Hematopoietic multipotent progenitor cell treated with erythropoietin and hydrocortisone succinate and interleukin-3 and kit ligand, for 6 days (in vitro differentiated cells): ENCODE measurements at regions not wholly inside any gene's neighbourhood (a gene's known extent, or its start where the extent isn't known, plus 50 kb on each side); places are given as distances from the start of the nearest gene placed in this dataset.

Source experiments
- DNase-seq: peaks from one replicate; pipeline ENCODE4 v3.0.0-alpha.2; 2015

DNA sequence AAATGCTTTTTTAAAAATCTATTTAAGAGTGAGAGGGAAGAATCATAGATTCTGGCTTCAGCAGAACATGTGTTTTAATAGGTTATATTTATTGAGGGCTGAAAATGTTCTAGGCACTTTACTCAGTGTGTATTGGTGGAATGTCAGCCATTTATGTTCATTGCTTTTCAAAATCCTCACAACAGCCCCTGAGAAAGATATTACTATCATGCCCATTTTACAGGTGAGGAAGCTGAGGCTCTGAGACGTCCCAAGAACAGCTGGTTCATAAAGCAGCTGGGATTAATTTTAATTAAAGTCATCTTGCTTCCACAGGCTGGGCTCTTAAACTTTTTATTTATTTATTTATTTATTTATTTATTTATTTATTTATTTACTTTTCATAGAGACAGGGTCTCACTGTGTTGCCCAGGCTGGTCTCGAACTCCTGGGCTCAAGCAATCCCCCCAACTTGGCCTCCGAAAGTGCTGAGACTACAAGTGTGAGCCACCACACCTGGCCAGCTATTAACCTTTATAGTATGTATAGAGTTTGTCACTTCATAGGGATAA is 364.6 kb downstream of the SHQ1 start:
- no peak for DNase-seq

DNA sequence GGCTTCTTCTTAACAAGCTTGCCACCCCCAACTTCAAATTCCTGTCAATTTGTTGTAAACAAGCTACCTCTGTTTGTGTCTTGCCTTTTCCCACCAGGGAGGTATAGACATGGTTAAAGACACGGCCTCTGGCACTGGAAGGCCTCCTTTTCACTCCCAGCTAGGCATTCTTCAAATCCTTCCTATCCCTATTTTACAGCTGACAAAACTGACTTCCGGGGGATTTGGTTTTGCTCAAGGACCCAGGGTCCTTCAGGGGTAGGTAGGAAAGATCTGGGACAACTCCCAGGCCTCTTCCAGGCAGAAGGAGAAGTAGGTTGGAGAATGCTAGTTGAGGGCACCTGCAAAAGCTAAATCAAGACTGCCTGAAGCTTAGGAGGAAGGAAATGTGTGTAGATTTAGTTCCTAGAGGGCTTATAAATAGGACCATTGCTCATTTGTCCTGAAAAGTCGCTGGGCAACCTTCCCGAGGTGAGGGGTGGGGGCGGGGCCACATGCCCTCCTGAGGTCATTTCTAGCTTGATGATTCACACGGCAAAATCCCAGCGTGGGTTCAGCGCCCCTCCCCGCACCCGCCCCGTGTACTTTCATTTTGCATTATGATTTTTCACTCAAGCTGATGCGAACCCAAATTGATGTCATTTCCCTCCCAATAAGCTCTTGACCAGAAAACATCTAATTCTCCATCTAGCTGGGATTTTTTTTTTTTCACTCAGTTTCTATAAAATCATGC is 365.5 kb downstream of the SHQ1 start:
- DNase-seq, result peak; percentile 67

DNA sequence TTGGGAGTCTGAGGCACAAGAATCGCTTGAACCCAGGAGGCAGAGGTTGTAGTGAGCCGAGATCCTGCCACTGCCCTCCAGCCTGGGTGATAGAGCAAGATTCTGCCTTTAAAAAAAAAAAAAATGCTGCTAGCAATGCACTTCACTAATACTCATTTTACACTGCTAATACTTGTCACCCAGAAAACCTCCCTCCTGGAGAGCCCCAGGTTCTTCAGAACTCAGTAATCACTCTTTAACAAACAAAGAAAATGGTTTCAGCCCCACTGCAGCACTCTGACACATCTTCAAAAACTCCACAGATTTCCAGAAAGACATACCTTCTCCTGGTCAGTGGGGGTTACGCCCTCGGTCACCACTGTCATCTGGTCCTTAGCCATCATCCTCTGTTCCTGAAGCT is 366.7 kb downstream of the SHQ1 start:
- no peak for DNase-seq

DNA sequence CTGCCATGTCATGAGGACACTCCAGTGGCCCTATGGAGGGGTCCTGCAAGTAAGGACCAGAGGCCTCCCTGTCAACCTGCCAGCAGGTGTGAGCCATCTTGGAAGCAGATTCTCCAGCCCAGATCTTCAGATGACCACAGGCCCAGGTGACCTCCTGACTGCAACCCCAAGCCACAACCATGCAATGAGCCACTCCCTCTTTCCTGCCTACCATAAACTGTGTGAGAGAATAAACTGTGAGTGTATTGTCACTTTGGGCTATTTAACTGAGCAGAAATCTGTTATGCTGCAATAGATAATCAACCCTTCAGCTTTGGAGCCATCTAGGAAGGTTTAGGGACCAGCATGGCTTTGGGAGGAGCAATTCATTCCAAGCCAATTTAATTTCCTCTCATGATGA is 367.9 kb downstream of the SHQ1 start:
- DNase-seq, result no peak

DNA sequence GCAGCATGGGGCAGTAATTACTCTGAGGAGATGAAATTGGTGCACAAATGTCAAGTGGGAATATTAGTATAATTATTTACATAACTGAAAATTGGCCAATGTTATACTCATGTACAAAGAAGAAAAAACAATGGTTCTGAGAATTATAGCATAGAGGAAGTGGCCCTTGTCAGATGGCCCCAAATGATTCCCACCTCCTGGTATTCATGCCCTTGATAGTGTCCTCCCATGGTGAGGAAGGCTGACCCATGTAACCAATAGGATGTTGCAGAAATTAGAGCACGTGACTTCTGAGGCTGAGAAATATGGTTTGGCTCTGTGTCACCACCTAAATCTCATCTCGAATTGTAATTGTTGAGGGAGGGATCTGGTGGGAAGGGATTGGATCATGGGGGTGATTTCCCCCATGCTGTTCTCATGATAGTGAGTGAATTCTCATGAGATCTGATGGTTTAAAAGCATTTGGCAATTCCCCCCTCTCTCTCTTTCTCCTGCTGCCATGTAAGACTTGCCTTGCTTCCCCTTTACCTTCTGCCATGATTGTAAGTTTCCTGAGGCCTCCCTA is 368.5 kb downstream of the SHQ1 start:
- DNase-seq, result no peak

DNA sequence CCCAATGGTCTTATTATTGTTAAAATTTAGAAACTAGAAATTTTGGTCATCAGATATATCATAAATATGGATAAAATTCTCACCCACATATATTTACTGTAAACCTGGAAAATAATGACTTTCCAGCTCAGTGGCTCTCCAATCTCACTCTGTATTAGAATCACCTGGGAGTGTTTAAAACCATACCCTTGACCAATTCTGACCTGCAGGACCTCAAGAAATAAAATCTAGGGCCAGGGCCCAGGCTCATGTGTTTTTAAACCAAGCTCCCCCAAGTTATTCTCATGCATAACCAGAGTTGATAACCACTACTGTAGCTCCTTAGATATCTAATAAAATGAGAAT is 372.1 kb downstream of the SHQ1 start:
- DNase-seq, result no peak

DNA sequence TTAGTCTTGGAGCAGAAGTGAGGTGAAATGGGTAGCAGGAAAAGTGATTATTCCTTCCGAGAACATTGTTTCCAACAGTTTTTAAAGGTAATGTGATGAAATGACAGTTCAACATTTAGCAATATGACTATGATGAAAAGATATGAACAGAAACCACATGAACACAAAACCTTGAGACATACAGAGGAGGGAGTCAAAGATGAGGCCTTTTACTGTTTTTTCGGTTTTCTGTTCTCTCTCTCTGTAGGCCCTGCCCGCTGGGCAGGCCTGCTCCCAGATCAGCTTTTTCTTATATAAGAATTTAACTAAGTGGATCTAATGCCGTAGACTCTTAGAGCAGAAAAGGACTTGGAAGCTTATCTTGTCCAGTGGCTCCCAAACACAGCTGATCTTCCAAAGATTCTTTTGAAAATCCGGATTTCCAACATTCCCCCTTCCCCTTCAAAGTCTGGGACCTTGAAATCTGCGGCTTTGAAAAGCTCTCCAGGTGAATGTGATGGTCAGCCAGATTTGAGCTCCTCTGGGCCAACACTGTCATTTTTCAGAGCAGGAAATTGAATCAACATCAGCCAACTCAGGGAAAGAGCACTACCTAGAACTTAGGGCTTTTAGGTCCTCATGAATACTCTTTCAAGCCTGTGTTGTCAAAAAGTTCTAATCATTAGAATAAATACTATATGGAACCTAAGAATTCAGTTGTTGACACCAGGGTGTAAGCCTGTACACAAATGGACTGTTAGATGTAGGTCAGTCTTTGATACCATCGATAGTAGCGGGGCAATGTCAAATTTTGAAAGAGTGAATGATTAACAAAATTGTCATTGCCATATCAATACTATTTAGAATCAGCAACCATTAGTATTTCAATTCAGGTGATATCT is 372.7 kb downstream of the SHQ1 start:
- peak; percentile 72 for DNase-seq

DNA sequence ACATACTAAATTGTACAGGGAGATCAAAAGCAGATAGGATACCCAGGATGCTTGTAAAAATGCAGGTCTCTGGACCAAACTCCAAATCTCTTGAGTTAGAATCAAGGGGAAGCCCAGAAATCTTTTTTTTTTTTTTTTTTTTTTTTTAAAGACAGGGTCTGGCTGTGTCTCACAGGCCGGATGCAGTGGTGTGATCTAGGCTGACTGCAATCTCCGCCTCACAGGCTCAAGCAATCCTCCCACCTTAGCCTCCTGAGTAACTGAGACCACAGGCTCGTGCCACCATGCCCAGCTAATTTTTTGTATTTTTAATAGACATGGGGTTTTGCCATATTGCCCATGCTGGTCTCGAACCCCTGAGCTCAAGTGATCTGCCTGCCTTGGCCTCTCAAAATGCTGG is 373.5 kb downstream of the SHQ1 start:
- no peak for DNase-seq

DNA sequence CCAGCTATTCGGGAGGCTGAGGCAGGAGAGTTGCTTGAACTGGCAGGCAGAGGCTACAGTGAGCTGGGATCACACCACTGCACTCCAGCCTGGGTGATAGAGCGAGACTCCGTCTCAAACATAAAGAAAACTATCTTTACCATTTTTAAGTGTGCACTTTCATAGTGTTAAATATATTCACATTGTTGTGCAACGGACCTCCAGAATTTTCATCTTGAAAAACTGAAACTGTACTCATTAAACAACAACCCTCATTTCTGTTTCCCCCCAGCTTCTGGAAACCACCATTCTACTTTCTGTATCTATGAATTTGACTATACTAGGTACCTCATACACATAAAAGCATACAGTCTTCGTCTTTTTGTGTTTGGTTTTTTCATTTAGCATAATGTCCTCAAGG is 375.1 kb downstream of the SHQ1 start:
- DNase-seq, result no peak

DNA sequence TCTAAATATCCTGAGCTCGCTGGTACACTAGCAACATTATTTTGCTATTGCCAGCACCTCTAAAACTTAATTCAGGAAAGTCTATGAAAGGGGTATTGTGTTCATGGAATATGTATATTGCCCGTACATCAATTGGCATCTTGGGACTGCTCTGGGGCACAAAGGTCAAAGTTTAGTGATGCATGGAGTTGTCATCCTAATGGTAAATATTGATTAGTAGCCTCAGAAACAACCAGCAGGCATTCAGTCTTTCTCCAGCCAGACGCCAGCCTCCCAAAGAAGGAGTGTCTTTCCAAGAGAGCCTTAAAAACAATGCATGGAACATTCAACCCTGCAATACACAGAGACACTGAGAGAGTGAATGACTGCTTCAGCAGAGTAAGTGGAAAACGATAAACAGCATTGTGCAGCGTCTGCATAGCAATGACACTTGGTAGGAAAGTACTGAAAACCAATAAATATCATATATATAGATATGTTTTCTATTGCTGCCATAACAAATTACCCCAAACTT is 377.3 kb downstream of the SHQ1 start:
- DNase-seq, result no peak

DNA sequence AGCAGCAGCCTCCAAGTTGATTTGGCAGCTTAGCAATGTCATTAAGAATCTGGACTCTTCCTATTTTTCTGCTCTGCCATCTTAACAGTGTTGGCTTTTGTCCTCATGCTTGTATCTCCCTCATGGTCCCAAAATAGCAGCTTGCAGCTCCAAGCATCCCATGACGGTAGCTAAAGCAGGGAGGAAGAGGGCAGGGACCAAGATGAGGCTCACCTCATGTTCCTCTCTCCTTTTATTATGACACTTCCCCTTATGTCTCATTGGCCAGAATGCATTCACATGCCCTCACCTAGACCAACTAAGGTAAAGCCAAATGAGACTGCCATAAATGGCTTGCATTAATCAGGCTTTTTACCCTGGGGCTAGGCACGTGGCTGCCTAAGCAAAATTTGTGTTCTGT is 382.4 kb downstream of the SHQ1 start:
- DNase-seq, result no peak

DNA sequence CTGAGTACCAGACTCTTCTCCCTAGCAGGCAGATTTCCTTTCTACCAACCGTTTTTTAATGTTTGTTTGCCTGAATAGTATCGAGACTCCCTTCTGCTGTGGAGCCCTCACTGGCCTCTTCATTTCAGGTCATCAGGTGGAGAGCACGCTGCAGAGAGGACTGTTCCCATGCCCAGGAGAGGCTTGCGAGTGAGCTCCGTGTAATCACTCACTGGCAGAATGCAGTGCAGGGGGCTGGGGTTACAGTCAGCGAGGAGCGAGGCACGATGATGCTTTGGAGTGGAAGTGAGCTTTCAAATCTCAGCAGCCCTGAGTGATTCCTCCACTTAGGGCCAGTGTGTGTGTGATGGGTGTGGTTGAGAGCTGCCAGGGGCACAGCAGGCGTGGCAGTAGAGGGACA is 385.2 kb downstream of the SHQ1 start:
- no peak for DNase-seq

DNA sequence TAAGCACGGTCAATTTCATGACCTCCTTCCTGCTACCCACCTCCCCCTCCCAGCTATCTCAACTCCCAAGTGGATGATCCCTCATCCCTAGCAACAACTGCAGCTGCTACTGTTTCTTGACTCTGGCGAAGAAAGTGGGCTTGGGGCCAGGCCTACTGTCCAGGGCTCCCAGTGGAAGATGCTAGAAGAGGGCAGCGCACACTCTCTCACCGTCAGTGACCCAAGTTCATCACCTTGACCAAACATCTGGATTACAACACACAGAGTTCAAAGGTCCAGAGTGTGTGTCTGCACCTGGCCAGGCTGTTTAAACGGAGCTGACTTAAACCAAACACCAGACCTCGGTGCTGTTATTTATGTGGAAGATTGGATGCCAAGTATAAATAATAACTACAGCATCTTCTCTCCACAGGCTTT is 385.6 kb downstream of the SHQ1 start:
- no peak for DNase-seq

DNA sequence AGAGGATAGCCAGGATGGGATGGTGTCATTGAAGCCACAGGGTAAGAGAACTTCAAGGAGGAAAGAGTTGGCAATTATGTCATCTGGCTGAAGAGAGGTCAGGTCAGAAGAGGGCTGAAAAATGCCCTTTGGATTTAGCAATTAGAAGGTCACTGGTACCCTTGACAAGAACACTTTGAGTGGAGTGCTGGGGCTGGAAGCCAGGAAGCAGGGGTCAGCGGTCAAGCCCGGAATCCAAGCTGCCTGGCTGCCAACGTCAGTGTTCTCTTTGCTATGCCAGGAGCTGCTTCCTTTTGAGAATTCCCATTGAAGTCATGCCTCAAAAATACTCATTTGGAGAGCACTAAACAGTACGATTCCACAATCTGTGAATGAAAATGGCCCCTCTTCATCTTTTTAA is 386.5 kb downstream of the SHQ1 start:
- no peak for DNase-seq

DNA sequence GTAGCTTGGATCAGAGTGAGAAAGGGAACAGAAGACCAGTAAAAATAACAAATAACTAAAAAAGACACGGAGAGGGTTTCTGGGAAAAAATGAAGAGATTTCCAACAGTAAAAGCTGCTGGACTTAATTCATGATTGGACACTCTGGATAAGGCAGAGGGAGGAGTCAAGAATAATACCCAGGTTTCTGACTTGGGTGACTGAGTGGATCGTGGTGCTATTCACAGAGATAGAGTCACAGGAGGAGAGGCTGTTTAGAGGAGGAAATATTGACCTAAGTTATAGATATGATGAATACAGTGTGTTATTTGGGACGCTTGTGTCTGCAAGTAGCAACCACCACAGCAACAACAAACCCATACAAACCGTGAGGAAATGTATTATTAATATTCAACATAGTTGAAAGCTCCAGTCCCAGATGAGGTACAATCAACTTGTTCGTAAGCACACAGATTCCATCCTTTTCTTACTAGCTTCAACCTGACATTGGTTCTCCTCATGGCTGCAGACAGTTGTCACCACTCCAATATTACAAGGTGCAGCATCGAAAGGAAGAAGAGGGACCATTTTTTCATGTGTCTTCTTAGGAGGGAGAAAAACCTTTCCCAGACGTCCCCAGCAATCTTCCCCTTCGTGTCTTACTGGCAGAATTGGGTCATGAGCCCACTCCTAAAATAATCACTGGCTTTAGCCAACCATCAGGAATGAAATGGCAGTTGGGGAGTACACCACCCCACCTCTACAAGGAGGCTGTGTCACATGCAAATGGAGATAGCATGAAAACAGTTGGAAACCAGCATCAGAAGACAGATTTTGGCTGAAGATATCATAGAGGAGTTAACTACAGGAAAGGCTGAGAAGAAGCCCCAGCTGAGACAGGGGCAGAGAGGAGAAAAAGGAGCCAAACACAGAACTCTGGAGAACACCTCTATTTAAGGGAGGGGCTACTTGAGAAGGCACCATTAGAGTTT is 387.8 kb downstream of the SHQ1 start:
- peak; percentile 96 for DNase-seq

DNA sequence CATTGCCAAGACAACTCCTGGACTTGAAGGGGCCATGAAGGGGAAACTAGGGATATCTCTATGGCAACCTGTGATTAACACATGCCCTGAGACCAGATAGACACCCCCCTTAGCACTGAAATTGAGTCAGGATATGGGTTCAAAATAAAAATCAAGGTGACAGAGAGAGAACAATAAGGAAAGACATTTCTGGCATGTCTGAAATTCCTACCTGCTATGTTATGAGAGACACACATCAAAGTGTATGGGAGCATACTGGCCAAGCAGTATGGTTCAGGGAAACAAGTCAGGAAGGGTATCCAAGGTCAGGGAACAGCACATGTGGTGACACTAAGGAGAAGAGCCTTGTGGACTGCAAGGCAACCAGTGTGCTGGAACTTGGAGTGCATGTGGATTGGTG is 388.7 kb downstream of the SHQ1 start:
- no peak for DNase-seq

DNA sequence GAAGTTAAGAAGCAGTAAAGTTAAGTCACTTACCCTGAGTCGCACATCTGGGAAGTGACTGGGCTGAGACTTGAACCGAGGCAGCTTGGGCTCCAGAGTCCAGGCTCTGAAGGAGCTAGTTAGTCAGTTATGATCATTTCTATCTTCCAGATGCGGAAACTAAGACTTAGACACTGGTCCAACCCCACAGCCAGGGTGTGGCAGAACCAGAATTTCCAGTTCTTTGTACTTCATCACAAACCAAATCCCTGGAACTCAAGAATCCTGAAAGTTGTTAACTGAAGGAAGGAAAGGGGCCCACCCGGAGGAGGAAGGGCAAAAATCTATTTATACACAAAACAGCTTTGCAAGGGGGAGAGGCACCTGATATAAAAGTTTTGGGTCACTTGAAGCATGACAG is 389.9 kb downstream of the SHQ1 start:
- DNase-seq, result no peak

DNA sequence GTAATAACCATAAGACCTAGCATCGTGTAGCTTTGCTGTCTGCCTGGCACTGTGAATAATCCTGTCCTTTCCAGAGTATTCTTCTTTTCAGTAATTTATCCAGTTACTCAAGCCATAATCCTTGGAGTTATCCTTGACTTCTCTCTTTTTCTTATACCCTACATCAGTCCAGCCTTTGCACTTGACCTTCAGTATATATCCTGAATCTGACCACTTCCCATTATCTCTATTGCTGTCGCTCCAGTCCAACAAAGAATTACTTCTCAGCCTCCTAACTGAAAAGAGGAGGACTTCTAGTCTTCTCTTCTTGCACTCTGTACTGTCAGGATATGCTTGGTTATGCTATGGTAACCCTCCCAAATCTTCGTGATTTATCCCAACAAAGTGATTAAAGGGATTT is 393.8 kb downstream of the SHQ1 start:
- DNase-seq, result no peak

DNA sequence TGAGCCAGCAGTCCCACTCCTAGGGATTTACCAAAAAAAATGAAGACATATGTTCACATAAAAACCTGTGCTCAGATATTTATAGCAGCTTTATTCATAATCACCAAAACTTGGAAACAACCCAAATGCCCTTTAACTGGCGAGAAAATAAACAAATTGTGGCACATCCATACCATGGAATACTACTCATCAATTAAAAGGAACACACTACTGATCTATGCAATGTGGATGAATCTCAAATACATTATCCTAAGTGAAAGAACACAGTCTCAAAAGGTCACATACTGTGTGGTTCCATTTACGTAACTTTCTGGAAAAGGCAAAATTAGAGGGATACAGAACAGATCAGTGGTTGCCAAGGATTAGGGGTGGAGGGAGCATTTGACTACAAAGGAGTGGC is 394.5 kb downstream of the SHQ1 start:
- DNase-seq, result no peak

DNA sequence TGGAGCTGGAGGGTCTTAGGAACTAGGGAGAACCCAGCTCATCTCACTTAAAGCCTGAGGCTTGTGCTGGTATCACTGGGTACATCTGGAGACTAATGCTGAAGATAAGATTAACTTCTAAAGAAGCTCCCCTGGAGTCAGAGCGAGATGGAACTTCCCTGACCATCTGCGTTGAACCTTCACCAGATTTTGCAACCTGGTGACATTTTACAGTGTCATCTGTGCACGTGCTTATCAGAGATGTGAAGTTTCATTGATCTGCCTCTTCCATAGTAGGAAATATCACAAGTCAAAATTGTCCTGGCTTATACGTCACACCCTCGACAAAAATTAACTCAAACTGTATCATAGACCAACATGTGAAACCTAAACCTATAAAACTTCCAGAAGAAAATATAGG is 395.5 kb downstream of the SHQ1 start:
- peak; percentile 46 for DNase-seq

DNA sequence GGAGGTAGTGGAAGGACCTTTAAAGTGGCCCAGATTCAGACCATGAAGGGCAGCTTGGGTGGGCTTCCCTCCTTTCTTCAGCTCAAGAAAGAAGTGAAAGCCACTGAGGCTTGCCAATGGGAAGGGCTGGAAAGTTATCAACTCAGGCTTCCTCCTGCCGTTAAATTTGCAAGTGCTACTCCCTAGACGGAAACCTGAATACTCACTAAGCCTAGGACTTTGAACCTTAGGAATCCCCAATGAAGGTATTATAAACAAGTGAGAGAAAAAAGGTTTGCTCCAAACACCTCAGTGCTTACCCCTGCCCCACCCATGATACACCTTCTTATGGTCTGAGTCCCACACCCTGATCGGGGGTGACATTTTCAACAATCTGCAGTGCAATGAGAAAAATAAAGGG is 396.4 kb downstream of the SHQ1 start:
- no peak for DNase-seq

DNA sequence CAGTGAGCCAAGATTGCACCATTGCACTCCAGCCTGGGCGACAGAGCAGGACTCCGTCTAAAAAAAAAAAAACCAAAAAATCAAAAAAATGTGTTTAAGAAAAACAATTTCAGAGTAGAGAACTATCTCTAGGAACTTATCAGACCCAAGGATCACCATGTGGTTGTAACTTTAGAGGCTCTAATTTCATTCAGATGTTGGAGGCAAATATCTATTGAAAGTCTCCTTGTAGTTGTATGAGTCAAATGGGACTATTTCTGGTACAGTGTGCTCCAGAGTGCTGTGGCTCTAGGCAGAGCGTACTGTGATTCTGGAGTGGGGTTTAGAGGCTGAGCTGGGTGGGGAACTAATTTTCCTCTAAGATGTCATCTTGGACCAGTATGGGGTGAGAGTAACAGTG is 398.7 kb downstream of the SHQ1 start:
- no peak for DNase-seq

DNA sequence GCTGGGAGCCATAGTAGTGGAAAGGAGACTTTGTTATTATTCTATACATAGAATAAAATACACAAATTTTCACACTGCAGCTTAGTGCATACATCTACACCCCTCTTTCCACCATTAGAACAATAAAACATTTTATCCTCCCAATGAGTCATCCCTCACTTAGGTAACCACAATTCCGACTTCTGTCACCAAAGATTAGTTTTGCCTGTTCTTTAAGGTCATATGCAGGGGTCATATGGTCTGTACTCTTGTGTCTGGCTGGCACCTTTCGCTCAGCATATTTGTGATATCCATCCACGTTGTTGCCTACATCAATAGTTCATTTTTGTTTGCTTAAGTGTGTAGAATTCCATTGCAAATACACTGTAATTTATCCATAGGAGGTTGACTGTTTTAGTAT is 399.4 kb downstream of the SHQ1 start:
- DNase-seq, result peak; percentile 94
